ENCODE measurements at regions not wholly inside any gene's neighbourhood (a gene's known extent, or its start where the extent isn't known, plus 50 kb on each side); places are given as distances from the start of the nearest gene placed in this dataset.

GRCh38 chr11:81112718-81113117 is 1620.9 kb downstream of the FAM181B start:
- TF ChIP-seq RAD21 (IDR thresholded peaks at IDR 0.05; ENCODE audit: low read length) (no peak), RFX5 (IDR thresholded peaks at IDR 0.05; ENCODE audit: low read depth, low read length) (no peak), CTCF (conservative IDR thresholded peaks at IDR 0.05; ENCODE audit: low read depth, low read length) (no peak), MAFK (IDR thresholded peaks at IDR 0.05; ENCODE audit: low read depth, low read length) (no peak), POLR2A (IDR thresholded peaks at IDR 0.05; ENCODE audit: low read depth, low read length) (no peak), FOS (IDR thresholded peaks at IDR 0.05; ENCODE audit: low read depth, low read length) (no peak), NFE2L2 (IDR thresholded peaks at IDR 0.05; ENCODE audit: low read depth, low read length) (no peak), MXI1 (IDR thresholded peaks at IDR 0.05; ENCODE audit: borderline replicate concordance, low read depth, low read length) (no peak), CHD1 (IDR thresholded peaks at IDR 0.05; ENCODE audit: low read depth, low read length) (no peak), USF2 (IDR thresholded peaks at IDR 0.05; ENCODE audit: low read depth, low read length) (no peak), BHLHE40 (IDR thresholded peaks at IDR 0.05; ENCODE audit: low read depth, low read length) (no peak)
